ENCODE measurements at regions not wholly inside any gene's neighbourhood (a gene's known extent, or its start where the extent isn't known, plus 50 kb on each side); places are given as distances from the start of the nearest gene placed in this dataset.

- DNase-seq = no peak
Measured at GRCh38 chr5:109945723-109946480, 256.2 kb downstream of the MAN2A1 start.

- no peak for DNase-seq
Measured at GRCh38 chr5:109946610-109947009, 256.9 kb downstream of the MAN2A1 start.

GRCh38 chr5:109947667-109948066, 257.9 kb downstream of the MAN2A1 start:
- no peak for DNase-seq

- DNase-seq = no peak
Measured at GRCh38 chr5:109950634-109951033, 260.9 kb downstream of the MAN2A1 start.

GRCh38 chr5:109951348-109951747, 261.6 kb downstream of the MAN2A1 start:
- DNase-seq = no peak

- DNase-seq = no peak
Measured at GRCh38 chr5:109951758-109952157, 262.0 kb downstream of the MAN2A1 start.

- no peak for DNase-seq
Measured at GRCh38 chr5:109953761-109954160, 264.0 kb downstream of the MAN2A1 start.

GRCh38 chr5:109956884-109957283, 267.2 kb downstream of the MAN2A1 start:
- no peak for DNase-seq

GRCh38 chr5:109958082-109958481, 268.4 kb downstream of the MAN2A1 start:
- no peak for DNase-seq

- no peak for DNase-seq
Measured at GRCh38 chr5:109959652-109960051, 269.9 kb downstream of the MAN2A1 start.

- DNase-seq = no peak
Measured at GRCh38 chr5:109961751-109962150, 272.0 kb downstream of the MAN2A1 start.

- no peak for DNase-seq
Measured at GRCh38 chr5:109962882-109963603, 273.3 kb downstream of the MAN2A1 start.

GRCh38 chr5:109964136-109964535, 274.4 kb downstream of the MAN2A1 start:
- DNase-seq = no peak

GRCh38 chr5:109965634-109966033, 275.9 kb downstream of the MAN2A1 start:
- DNase-seq = no peak

GRCh38 chr5:109971968-109972367, 282.2 kb downstream of the MAN2A1 start:
- no peak for DNase-seq

- DNase-seq = no peak
Measured at GRCh38 chr5:109981979-109982378, 292.3 kb downstream of the MAN2A1 start.

- no peak for DNase-seq
Measured at GRCh38 chr5:109982966-109983534, 293.3 kb downstream of the MAN2A1 start.

GRCh38 chr5:109986726-109987125, 297.0 kb downstream of the MAN2A1 start:
- DNase-seq = no peak

- no peak for DNase-seq
Measured at GRCh38 chr5:109987355-109987754, 297.6 kb downstream of the MAN2A1 start.

GRCh38 chr5:109987970-109988369, 298.2 kb downstream of the MAN2A1 start:
- DNase-seq = no peak

GRCh38 chr5:109989161-109989560, 299.4 kb downstream of the MAN2A1 start:
- no peak for DNase-seq

GRCh38 chr5:109989994-109990722, 300.4 kb downstream of the MAN2A1 start:
- no peak for DNase-seq

GRCh38 chr5:109990723-109991359, 301.1 kb downstream of the MAN2A1 start:
- no peak for DNase-seq

Measured in stimulated activated CD4-positive, alpha-beta T cell treated with anti-CD3 and anti-CD28 coated beads, Interleukin-2, amount 100 ng/mL, for 48 hours (primary cell).